K562 (cell line): ENCODE measurements at regions not wholly inside any gene's neighbourhood (a gene's known extent, or its start where the extent isn't known, plus 50 kb on each side); places are given as distances from the start of the nearest gene placed in this dataset.

Experiments
- CC2D1A ChIP-seq: fragments of 450-650 bp; IDR thresholded peaks from 2 replicates; pipeline ENCODE4 v1.6.1; 2017; ENCODE audit warnings: mild to moderate bottlenecking
- CTCF ChIP-seq, 3 experiments: IDR thresholded peaks in 2 of 3; conservative IDR thresholded peaks in 1 of 3; 2 replicates each; pipeline ENCODE4 v1.5.1; 2011 to 2012; ENCODE audit warnings: low read length in 3 of 3, mild to moderate bottlenecking in 3 of 3, control low read depth in 2 of 3, improper control_type of control experiment in 1 of 3, inconsistent platforms in 1 of 3, low read depth in 1 of 3, mixed read lengths in 1 of 3, moderate library complexity in 1 of 3; ENCODE audit not compliant: insufficient read depth in 2 of 3
- E2F3 ChIP-seq: fragments of 250-450 bp; sonication (Bioruptor Pico); IDR thresholded peaks from 2 replicates; pipeline ENCODE4 v1.4.0; 2020; ENCODE audit warnings: mild to moderate bottlenecking
- POLR2A ChIP-seq: fragments of 450-650 bp; conservative IDR thresholded peaks from 2 replicates; pipeline ENCODE4 v1.6.1; 2016
- TEAD4 ChIP-seq, 2 experiments: sonication (generic) in 1 of 2; formaldehyde crosslinking in 1 of 2; IDR thresholded peaks; 2 replicates each; pipeline versions ENCODE4 v1.6.1 to v1.8.0; 2012 to 2022; ENCODE audit warnings: borderline replicate concordance in 1 of 2, inconsistent platforms in 1 of 2, low read length in 1 of 2, mild to moderate bottlenecking in 1 of 2, missing genetic modification reagents in 1 of 2
- ZFP36 ChIP-seq: fragments of 150-350 bp; IDR thresholded peaks from 2 replicates; pipeline ENCODE4 v1.6.1; 2018; ENCODE audit warnings: low read length, low read depth; ENCODE audit not compliant: partially characterized antibody
- ZNF324 ChIP-seq: fragments of 250-450 bp; sonication (Bioruptor Pico); IDR thresholded peaks from 2 replicates; pipeline ENCODE4 v1.4.0; 2020; ENCODE audit warnings: mild to moderate bottlenecking
- TF ChIP-seq, protein P1 (sequence below): fragments of 250-450 bp; sonication (Bioruptor Pico); IDR thresholded peaks from 2 replicates; pipeline ENCODE4 v1.8.0; 2022; ENCODE audit warnings: moderate library complexity, mild to moderate bottlenecking, inconsistent platforms

DNA sequence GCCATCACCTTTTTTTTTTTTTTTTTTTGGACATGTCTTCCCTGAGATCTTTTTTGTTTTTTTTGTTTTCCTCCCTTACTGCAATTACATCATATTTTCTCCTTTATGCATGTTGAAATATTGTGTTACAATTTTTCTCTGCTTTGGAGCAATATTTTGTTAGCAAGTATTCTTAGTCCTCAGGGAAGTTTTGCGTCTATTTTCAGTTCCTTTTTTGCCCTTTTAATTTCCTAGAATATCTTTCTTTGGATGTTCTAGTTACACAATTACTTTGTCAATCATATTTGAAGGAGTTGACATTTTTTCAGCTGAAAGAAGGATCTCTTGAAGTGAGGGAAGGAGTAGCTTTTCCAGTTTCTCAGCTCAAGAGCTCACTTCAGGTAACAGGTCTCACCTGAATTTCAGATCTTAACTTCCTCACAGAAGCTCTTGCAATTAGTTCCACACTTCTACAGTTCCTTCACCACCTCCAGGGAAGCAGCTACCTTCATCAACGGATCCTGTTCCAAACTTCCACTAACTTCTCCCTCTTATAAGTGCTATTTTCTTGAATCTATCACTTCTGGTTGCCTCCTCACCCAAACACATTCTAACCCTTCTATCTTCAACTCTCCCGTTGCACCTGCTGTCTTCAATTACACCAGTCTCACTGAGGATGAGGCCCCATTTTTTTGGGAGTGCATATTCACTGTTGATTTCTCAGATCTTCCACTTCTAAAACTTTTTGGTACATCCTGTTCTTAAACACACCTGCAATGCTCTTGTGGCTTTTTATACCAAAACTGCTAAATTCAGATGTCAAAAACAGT lies 57.8 kb upstream of the CPOX start:
- no peak for TF ChIP-seq CTCF (IDR thresholded peaks at IDR 0.05 in 2 of 3, conservative IDR thresholded peaks at IDR 0.05 in 1 of 3; ENCODE audit: insufficient read depth in 2 of 3, low read depth in 1 of 3, low read length in 3 of 3)
- TF ChIP-seq TEAD4 (IDR thresholded peaks at IDR 0.05; ENCODE audit: low read length) = no peak
- TF ChIP-seq TEAD4 (CRISPR knock-in tag; IDR thresholded peaks at IDR 0.05; ENCODE audit: borderline replicate concordance) = no peak
- TF ChIP-seq ZFP36 = no peak
- TF ChIP-seq, protein P1, sequence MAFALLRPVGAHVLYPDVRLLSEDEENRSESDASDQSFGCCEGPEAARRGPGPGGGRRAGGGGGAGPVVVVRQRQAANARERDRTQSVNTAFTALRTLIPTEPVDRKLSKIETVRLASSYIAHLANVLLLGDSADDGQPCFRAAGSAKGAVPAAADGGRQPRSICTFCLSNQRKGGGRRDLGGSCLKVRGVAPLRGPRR = no peak
- TF ChIP-seq POLR2A = no peak
- no peak for TF ChIP-seq ZNF324
- TF ChIP-seq CC2D1A = no peak
- no peak for TF ChIP-seq E2F3 (CRISPR knock-in tag)
